Head of caudate nucleus (tissue), 42 donors: ENCODE measurements at regions not wholly inside any gene's neighbourhood (a gene's known extent, or its start where the extent isn't known, plus 50 kb on each side); places are given as distances from the start of the nearest gene placed in this dataset.

ENCODE experiments used
- DNase-seq, 42 donors: peaks; one replicate each; pipeline versions ENCODE4 v3.0.0 to v3.0.0-alpha.2; 2020 to 2021; ENCODE audit warnings: mixed read lengths in 7 of 42
- intact Hi-C: fragments of 100-400 bp; cut with DNase I; formaldehyde crosslinking; loops from one replicate; pipeline ENCODE4 v1.15.0; 2022

DNA sequence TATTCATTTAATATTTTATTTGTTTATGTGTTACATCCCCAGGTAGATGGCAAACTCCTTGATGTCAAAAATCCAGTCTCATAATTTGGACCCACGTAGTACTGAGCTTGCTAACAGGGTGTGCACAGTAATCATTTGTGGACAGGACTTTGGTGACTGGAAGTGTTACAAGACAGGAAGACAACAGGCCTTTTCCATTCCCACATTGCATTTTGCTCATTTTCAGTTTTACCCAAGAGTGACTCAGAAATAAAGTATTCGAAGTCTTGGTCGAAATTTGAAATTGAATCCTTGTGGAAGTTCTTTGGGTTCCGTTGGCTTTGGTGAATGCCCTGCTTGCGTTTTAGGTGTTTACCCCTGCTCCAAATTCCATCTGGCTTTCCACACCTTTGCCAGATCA, 63.0 kb upstream of the THBS2 start:
- DNase-seq: no peak
- intact Hi-C loops: no loop called here

GRCh38 chr6:169315830-169316614, 62.4 kb upstream of the THBS2 start:
- intact Hi-C loops: no loop called here
- DNase-seq: no peak

DNA sequence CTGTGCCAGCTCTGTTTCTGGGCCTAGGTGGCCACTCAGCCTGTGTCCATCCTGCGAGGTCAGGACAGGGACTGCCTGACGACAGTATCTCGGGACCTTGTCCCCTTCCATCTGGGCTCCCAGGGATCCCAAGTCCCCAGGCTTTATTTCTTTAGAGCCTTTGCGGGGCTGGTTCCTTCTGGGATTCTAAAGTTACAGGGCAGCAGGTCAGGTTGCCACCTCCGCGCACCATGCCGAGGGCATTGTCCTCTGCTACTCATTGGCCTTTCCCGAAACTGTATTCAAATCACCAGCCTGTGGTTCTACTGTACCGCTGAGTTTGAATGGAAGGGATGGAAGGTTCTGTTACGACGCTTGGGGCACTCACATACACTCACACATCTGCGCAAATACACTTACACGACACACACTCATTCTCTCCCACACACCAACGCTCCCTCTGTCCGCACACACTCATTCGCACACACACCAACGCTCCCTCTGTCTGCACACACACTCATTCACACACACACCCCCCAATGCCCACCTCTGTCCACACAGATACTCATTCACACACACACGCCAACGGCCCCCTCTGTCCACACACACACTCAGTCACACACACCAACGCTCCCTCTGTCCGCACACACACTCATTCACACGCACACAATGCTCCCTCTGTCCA, 59.8 kb upstream of the THBS2 start:
- DNase-seq: no peak
- intact Hi-C loops: no loop called here

DNA sequence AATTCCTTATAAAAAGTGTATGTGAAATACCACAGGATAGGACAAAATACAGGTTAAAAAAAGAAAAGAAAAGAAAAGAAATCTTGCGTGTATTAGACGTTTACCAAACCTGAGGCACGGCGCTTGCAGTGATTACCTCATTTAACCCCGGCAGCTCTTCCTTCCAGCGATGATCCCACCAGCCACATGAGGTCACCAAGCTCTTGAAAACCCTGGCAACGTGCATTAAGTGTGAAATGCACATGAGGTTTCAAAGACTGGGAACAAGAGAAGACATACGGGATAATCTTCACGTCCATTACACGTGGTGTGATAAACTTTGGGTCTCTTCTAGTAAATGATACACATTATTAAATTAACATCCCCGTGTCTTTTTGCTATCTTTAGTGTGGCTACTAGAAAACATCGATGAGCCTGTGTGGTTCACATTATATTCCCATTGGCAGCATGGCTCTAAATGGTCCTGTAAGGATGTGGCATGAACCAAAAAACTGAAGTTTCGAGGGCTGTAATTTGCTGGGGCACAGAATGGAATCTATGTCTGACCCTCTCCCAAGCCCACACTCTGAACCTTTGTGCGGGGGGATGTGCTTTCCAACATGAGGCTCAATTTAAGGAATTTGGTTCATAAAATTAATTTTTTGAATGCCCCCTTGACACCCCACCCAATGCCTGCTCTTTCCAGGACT, 59.2 kb upstream of the THBS2 start:
- intact Hi-C loops: no loop called here
- DNase-seq: no peak

DNA sequence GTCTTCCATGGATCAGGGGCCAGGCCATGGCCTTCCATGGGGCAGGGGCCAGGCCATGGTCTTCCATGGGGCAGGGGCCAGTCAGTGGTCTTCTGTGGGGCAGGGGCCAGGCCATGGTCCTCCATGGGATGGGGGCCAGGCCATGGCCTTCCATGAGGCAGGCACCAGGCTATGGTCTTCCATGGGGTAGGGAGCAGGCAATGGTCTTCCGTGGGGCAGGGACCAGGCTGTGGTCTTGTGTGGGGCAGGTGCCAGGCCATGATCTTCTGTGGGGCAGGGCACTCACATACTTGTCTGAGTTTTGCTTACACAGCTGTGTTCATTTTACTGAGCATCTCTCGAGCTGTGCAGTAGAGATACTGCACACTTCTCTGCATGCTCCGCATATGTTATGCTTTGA, 57.3 kb upstream of the THBS2 start:
- intact Hi-C loops: no loop called here
- DNase-seq: no peak
